Activated T-helper 17 cell treated with anti-CD3 and anti-CD28 coated beads, Interleukin-2, amount 50 U/mL, for 72 hours (primary cell): ENCODE measurements at regions not wholly inside any gene's neighbourhood (a gene's known extent, or its start where the extent isn't known, plus 50 kb on each side); places are given as distances from the start of the nearest gene placed in this dataset.

Source experiments
- ATAC-seq: fragments of 150-1000 bp; cut with Tn5 transposase; replicated peaks from 2 replicates; pipeline ENCODE4 v1.10.0; 2021; ENCODE audit warnings: mild to moderate bottlenecking, moderate library complexity
- H3K27ac Mint-ChIP-seq: one replicate; pipeline ENCODE4 v1.8.0; 2022; ENCODE audit warnings: mixed read lengths
- H3K27me3 Mint-ChIP-seq: one replicate; pipeline ENCODE4 v1.8.0; 2022; ENCODE audit warnings: mixed read lengths
- H3K36me3 Mint-ChIP-seq: one replicate; pipeline ENCODE4 v1.8.0; 2022; ENCODE audit warnings: low read depth, mild to moderate bottlenecking, mixed read lengths
- H3K4me1 Mint-ChIP-seq: one replicate; pipeline ENCODE4 v1.8.0; 2022; ENCODE audit warnings: mixed read lengths
- H3K4me3 Mint-ChIP-seq: one replicate; pipeline ENCODE4 v1.8.0; 2022; ENCODE audit warnings: mild to moderate bottlenecking, mixed read lengths
- H3K9me3 Mint-ChIP-seq: one replicate; pipeline ENCODE4 v1.8.0; 2022; ENCODE audit warnings: mixed read lengths

DNA sequence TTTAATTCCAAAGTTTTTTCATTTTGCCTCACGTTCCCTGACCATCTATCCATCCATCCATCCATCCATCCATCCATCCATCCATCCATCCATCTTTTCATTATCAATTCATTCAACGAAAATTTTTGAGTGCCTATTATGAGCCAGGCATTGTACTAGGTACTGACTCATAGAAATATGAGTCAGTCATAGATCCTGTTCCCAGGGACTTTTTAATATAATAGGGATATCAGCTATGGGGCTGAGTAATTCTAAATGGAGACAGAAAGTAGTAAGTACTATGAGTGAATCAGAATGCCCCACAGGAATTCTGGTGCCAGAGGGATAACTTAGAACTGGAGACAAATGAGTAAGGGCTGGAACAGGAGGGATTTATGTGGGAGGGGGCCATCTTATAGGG lies 49.8 kb upstream of the GNG12 start:
- no peak overlapping the region for H3K4me3 Mint-ChIP-seq
- H3K9me3 Mint-ChIP-seq: no peaks in the 10 kb centered on the region
- H3K36me3 Mint-ChIP-seq: no peaks in the 10 kb centered on the region
- no peak for ATAC-seq
- H3K27me3 Mint-ChIP-seq: peaks cover 21% of the 10 kb centered on the region
- no peaks in the 10 kb centered on the region for H3K4me1 Mint-ChIP-seq
- H3K27ac Mint-ChIP-seq: no peak overlapping the region
